NCI-H1105 treated with DMSO at 0.1 percent for 48 hours (cell line): ENCODE measurements at regions not wholly inside any gene's neighbourhood (a gene's known extent, or its start where the extent isn't known, plus 50 kb on each side); places are given as distances from the start of the nearest gene placed in this dataset.

Source experiments
- DNase-seq: peaks from one replicate; lab custom pipeline; 2025; lab: John Stamatoyannopoulos, UW

- no peak for DNase-seq
Observed at GRCh38 chr2:134143568-134143967, 110.3 kb upstream of the MGAT5 start.

DNA sequence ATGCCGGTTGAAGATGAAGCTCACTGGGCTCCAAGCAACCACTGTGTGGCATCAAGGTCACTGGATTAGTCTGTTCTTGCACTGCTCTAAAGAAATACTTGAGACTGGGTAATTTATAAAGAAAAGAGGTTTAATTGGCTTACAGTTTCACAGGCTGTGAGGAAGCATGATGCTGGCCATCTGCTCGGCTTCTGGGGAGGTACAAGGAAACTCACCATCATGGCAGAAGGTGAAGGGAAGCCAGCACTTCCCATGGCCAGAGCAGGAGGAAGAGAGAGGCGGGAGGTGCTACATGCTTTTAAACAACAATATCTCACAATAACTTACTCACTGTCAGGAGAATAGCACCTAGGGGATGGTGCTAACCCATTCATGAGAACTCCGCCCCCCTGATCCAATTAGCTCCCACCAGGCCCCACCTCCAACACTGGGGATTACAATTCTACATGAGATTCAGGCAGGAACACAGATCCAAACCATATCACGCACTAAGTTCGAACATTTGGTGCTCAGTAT is 109.7 kb upstream of the MGAT5 start:
- DNase-seq = no peak

GRCh38 chr2:134144651-134145050 is 109.2 kb upstream of the MGAT5 start:
- no peak for DNase-seq

DNA sequence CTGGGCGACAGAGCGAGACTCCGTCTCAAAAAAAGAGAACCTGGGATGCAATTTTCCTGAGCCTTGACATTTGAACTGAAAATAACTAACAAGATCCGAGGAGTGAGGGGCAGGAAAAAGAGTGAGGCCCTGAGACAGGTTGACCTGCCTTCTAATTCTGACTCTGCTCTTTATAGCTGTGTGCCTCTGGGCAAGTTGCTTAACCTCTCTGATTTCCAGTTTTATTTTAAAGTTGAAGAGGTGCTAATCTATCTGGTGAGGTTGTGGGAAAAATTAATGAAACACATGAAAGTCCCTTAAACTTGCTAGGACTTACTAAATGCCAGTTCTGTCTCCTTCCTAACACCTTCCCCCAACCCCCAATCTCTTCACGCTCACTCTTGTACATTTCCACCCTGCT is 108.4 kb upstream of the MGAT5 start:
- no peak for DNase-seq

- DNase-seq = no peak
Observed at GRCh38 chr2:134146161-134146560, 107.7 kb upstream of the MGAT5 start.

GRCh38 chr2:134146620-134147019 is 107.3 kb upstream of the MGAT5 start:
- no peak for DNase-seq

- DNase-seq = no peak
Observed at GRCh38 chr2:134148172-134148571, 105.7 kb upstream of the MGAT5 start.

DNA sequence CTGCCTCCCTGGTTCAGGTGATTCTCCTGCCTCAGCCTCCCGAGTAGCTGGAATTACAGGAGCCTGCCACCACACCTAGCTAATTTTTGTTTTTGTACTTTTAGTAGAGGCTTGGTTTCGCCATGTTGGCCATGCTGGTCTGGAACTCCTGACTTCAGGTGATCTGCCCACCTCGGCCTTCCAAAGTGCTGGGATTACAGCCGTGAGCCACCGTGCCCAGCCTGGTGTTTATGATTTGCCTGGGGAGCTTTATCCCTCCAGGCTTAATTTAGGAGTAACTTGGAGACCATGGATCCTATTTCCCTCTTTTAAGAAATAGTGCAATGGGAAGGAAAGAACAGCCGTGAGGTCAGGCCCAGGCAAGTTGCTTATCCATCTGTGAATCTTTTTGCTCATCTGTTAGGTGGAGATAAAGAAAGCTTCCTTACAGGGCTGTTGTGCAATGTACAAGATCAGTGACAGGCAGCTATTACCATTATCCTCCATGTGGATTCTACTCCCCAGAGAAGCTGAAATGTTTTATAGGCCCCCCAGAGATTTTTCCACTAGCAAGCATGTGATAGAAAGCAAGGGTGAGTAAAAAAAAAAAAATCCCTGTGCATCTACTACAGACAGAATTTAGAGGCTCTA is 104.9 kb upstream of the MGAT5 start:
- DNase-seq = no peak

DNA sequence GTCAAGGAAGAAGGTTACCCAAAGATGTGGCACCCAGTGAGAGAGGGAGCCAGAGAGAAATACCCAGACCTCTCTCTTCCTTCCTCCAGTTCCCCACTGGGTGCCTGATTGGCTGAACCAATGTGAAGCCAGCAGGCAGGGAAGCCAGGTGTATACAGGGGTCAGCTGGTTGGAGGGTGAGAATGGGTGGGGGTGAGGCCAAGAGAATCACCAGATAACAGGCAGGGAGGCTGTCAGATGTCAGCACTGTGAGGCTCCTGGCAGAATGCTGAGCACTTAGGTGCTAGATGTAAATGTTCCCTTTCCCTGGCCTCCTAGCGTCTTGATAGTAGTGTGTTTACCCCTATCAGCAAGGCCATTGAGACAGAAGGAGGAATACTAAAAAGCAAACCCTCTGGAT is 104.0 kb upstream of the MGAT5 start:
- no peak for DNase-seq

DNA sequence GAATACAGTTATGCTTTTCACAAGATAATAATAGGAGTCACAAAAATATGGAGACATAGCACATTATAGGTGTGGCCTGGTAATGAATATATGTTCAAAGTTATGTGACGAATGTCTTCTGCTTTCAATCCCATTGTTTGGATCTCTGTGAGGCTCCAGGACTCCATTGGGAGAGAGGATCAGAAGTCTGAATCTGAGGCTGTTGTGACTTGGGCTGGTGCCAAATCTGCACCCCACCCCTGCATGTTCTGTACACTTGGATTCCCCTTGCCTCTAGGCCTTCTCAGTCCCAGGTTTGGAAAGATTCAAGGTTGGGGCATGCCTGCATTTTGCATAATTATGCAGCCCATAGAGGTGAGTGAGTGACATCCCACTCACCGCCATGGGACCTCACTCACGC is 103.1 kb upstream of the MGAT5 start:
- DNase-seq = no peak

DNA sequence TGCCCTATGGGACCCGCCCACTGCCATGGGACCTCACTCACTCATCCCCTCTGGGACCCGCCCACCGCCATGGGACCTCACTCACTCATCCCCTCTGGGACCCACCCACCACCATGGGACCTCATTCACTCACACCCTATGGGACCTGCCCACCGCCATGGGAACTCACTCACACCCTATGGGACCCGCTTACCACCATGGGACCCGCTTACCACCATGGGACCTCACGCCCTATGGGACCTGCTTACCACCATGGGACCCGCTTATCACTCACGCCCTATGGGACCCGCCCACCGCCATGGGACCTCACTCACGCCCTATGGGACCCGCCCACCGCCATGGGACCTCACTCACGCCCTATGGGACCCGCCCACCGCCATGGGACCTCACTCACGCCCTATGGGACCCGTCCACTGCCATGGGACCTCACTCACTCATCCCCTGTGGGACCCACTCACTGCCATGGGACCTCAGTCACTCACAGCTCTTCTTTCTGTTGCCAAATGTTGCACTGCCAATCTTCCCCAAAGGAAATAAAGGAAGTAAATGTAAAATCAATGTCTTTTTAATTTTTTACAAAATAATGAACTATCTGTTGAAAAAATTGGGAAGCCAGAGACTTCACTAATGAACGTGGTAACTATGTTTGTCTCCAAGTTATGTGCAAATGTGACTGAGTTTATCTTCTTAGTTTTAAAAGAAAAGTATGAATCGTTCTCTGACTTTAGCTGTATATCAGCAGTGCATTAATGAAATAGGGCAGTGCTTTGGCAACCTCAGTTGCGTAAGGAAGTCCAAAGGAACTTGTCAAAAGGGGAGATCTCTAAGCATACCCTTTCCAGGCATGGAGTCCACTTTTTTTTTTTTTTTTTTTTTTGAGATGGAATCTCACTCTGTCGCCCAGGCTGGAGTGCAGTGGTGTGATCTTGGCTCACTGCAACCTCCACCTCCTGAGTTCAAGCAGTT is 101.5 kb upstream of the MGAT5 start:
- DNase-seq = no peak

DNA sequence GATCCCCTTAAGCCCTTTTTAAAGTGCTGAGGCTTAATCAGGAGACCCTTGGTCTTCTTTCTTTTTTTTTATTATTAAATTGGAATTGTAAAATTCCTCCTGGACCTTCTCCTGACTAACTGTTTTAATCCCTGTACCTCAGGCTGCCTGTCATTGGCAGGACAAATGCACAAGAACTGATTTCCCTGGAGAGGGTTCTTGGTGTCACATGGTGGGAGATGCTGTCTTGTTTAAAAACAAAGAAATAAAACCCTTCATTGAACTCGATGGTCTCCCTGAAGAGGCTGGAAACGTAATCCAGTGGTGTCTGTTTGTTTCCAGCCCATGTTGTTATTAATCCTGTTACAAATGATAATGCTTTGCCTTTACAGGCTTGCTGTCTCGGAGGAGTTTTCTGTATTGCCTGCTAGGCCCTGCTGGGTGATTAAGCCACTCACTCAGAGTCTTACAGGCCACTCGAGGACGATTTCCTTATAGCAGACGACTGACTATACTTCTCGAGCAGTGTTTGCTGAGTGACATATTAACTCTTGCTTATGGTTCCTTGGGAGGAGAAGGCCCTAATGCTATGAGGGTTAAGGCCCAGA is 100.5 kb upstream of the MGAT5 start:
- no peak for DNase-seq

DNA sequence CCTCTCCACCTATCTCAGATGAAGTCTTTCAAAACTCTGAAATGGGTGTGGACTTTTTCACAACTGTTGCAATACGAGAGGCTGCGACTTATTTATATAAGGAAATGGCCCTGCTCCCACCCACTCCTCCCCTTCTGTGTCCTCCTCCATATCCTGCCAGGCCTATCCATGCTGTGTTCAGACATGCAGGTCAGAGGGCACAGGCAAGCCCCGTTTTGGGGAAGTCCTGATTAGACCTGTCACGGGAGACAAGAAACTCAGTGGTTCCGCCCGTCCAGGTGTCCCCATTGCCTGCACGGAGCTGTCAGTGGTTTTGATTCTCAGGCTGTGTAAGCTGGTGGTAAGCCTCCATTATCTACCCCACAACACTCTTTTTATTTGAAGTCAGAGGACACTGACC is 99.6 kb upstream of the MGAT5 start:
- no peak for DNase-seq

GRCh38 chr2:134155134-134155533 is 98.7 kb upstream of the MGAT5 start:
- no peak for DNase-seq

GRCh38 chr2:134158295-134158694 is 95.6 kb upstream of the MGAT5 start:
- no peak for DNase-seq

GRCh38 chr2:134161170-134161547 is 92.7 kb upstream of the MGAT5 start:
- DNase-seq = no peak

DNA sequence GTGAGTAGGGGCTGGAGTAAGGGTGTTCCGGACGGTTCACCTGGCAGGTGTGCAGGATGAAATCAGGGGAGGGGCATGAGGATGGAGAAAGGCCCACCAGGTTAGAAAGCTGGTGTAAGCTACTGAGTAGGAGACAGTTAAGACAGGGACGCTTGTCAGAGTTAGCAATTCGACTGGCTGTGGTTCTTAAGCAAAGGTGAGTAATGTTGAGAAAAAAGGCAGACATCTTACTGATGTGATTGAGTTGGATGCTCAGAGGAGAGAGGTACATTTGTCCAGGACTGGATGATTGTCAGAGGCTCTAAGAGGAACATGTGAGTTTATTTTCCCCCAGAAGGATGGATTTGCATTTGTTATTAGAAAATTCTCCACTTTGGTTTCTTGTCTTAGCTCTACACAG is 90.5 kb upstream of the MGAT5 start:
- no peak for DNase-seq

- no peak for DNase-seq
Observed at GRCh38 chr2:134164306-134164705, 89.6 kb upstream of the MGAT5 start.

DNA sequence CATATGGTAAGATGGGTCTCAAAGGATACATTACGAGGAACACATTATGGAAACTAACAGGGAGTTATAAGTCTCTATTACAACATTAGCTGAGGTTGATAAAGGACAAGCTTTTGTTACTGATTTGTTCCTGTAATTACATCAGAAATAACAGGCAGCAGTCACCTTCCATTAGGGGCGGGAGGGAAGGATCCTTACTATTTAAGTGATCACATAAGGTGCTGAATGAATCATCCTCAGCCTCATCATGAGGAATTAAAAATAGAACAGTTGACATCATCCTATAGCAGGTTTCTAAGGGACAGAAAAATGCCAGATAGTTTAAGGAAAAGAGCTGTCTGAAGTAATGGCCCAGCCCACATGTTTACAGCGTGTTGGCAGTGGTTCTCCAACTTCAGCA is 86.9 kb upstream of the MGAT5 start:
- no peak for DNase-seq

- no peak for DNase-seq
Observed at GRCh38 chr2:134169788-134170187, 84.1 kb upstream of the MGAT5 start.

DNA sequence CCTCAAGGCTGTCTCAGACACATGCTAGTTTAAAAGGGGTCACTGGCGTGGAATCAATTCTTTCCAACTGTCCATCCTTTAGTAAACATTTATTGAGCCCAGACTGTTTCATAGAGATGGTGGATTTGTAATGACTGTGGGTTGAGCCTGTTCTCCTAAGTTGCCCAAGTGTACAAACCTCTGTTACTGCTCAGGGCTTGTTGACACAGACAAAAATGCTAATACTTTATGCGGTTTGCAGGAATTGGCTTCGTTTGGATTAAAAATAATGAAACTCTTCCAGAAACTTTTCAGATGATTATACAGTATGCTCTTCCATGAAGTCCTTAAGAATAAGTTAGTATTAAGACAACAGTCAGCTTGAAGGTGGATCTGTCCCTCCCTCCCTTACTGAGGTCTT is 83.6 kb upstream of the MGAT5 start:
- DNase-seq = no peak

DNA sequence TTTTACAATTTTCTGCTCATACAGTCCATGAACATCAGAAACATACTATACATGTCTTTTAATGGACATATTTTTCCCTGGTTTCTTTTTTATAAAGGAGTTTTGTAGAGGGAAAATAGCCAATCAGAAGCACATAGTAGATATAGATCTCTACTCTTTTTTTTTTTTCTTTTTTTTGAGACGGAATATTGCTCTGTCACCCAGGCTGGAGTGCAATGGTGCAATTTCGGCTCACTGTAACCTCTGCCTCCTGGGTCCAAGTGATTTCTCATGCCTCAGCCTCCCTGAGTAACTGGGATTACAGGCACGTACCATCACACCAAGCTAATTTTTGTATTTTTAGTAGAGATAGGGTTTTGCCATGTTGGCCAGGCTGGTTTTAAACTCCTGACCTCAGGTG is 83.2 kb upstream of the MGAT5 start:
- no peak for DNase-seq
